ENCODE measurements at regions not wholly inside any gene's neighbourhood (a gene's known extent, or its start where the extent isn't known, plus 50 kb on each side); places are given as distances from the start of the nearest gene placed in this dataset.

DNA sequence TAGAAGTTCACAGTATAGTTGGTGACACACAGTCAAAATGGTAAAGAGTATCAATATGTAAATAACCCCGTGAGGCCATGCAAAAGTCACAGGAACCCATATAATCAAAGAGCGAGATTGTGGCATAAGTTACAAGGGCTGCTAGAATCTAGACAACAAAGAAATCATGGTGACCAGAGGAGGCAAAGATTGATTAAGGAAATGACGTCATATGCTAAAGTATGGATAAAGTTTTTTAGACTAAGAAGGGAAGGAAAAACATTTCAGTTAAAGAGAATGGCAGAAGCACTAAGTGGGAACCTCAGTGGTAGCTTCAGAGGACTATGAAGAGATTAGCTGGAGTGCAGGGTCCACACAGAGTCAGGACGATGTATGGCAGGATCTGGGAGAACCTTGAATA, 330.3 kb downstream of the NFIB start:
- Histone ChIP-seq H3K4me3 (ENCODE audit: control insufficient read depth in 2 of 3, extremely low read depth in 1 of 3, insufficient read depth in 2 of 3, low read depth in 1 of 3, low read length in 3 of 3) (no peak overlapping the region), H3K36me3 (ENCODE audit: control insufficient read depth in 2 of 2, extremely low read depth in 1 of 2, insufficient read depth in 2 of 2, low read length in 2 of 2) (no peaks in the 10 kb centered on the region), H3K9me1 (ENCODE audit: control insufficient read depth, extremely low read depth, insufficient read depth, low read length) (no peaks in the 10 kb centered on the region), H3K27me3 (ENCODE audit: control insufficient read depth, extremely low read depth, insufficient read depth, low read length) (no peaks in the 10 kb centered on the region), H3K79me2 (ENCODE audit: control insufficient read depth, insufficient read depth, low read length) (no peaks in the 10 kb centered on the region), H4K20me1 (ENCODE audit: control insufficient read depth, extremely low read depth, insufficient read depth, low read length) (no peaks in the 10 kb centered on the region), H3K9ac (ENCODE audit: control insufficient read depth, extremely low read depth, insufficient read depth, low read length) (no peak overlapping the region), H3K4me1 (ENCODE audit: control insufficient read depth, extremely low read depth, insufficient read depth, low read length) (no peaks in the 10 kb centered on the region), H3K4me2 (ENCODE audit: control insufficient read depth, extremely low read depth, insufficient read depth, low read depth, low read length) (no peak overlapping the region), H3K27ac (ENCODE audit: control insufficient read depth, insufficient read depth, low read length) (no peak overlapping the region), H2AFZ (ENCODE audit: control insufficient read depth, low read length) (no peak overlapping the region), H3K9me3 (ENCODE audit: control insufficient read depth, low read depth, low read length) (no peaks in the 10 kb centered on the region)
- no peak for TF ChIP-seq EZH2 (IDR thresholded peaks at IDR 0.05; ENCODE audit: low read length)
- TF ChIP-seq, protein P1, sequence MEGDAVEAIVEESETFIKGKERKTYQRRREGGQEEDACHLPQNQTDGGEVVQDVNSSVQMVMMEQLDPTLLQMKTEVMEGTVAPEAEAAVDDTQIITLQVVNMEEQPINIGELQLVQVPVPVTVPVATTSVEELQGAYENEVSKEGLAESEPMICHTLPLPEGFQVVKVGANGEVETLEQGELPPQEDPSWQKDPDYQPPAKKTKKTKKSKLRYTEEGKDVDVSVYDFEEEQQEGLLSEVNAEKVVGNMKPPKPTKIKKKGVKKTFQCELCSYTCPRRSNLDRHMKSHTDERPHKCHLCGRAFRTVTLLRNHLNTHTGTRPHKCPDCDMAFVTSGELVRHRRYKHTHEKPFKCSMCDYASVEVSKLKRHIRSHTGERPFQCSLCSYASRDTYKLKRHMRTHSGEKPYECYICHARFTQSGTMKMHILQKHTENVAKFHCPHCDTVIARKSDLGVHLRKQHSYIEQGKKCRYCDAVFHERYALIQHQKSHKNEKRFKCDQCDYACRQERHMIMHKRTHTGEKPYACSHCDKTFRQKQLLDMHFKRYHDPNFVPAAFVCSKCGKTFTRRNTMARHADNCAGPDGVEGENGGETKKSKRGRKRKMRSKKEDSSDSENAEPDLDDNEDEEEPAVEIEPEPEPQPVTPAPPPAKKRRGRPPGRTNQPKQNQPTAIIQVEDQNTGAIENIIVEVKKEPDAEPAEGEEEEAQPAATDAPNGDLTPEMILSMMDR (optimal IDR thresholded peaks at IDR 0.05 in 1 of 3, IDR thresholded peaks at IDR 0.05 in 1 of 3, conservative IDR thresholded peaks at IDR 0.05 in 1 of 3; ENCODE audit: extremely low read depth in 1 of 3, insufficient read depth in 2 of 3, low read length in 3 of 3): no peak
- no peak for FAIRE-seq
- dilution Hi-C loops (cut with MboI; ENCODE audit: extremely low pct_ligation_motif_present, low sequenced_read_pairs): no loop called here
- no peak for DNase-seq (ENCODE audit: low read depth, low spot score)

DNA sequence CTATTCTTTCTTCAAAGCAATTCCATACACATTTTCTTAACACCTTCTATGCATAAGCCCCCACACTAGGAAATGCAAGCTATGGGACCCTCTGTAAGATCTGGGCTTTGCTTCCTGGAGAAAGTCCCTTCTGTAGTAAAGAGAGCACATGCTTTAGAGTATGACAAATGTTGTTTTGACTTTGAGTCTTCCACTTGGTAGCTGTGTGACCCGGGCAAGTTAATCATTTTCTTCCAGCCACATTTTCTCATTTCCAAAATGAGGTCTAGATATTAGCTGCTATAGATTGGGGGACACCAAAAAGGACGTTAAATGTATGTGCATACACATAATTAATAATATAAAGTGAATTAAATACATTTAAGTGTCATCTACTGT, 334.0 kb downstream of the NFIB start:
- FAIRE-seq (no peak), DNase-seq (ENCODE audit: low read depth, low spot score) (no peak)
- no peak for TF ChIP-seq EZH2 (IDR thresholded peaks at IDR 0.05; ENCODE audit: low read length)
- TF ChIP-seq, protein P1 (optimal IDR thresholded peaks at IDR 0.05 in 1 of 3, IDR thresholded peaks at IDR 0.05 in 1 of 3, conservative IDR thresholded peaks at IDR 0.05 in 1 of 3; ENCODE audit: extremely low read depth in 1 of 3, insufficient read depth in 2 of 3, low read length in 3 of 3): no peak
- H3K79me2 ChIP-seq (ENCODE audit: control insufficient read depth, insufficient read depth, low read length): no peaks in the 10 kb centered on the region
- H3K27me3 ChIP-seq (ENCODE audit: control insufficient read depth, extremely low read depth, insufficient read depth, low read length): no peaks in the 10 kb centered on the region
- H3K9me1 ChIP-seq (ENCODE audit: control insufficient read depth, extremely low read depth, insufficient read depth, low read length): no peaks in the 10 kb centered on the region
- H3K4me1 ChIP-seq (ENCODE audit: control insufficient read depth, extremely low read depth, insufficient read depth, low read length): no peaks in the 10 kb centered on the region
- no peaks in the 10 kb centered on the region for H4K20me1 ChIP-seq (ENCODE audit: control insufficient read depth, extremely low read depth, insufficient read depth, low read length)
- no peak overlapping the region for H3K9ac ChIP-seq (ENCODE audit: control insufficient read depth, extremely low read depth, insufficient read depth, low read length)
- no peak overlapping the region for H3K4me2 ChIP-seq (ENCODE audit: control insufficient read depth, extremely low read depth, insufficient read depth, low read depth, low read length)
- dilution Hi-C loops (cut with MboI; ENCODE audit: extremely low pct_ligation_motif_present, low sequenced_read_pairs): no loop called here
- H3K9me3 ChIP-seq (ENCODE audit: control insufficient read depth, low read depth, low read length): no peaks in the 10 kb centered on the region
- no peaks in the 10 kb centered on the region for H3K36me3 ChIP-seq (ENCODE audit: control insufficient read depth in 2 of 2, extremely low read depth in 1 of 2, insufficient read depth in 2 of 2, low read length in 2 of 2)
- H3K4me3 ChIP-seq (ENCODE audit: control insufficient read depth in 2 of 3, extremely low read depth in 1 of 3, insufficient read depth in 2 of 3, low read depth in 1 of 3, low read length in 3 of 3): no peak overlapping the region
- no peak overlapping the region for H3K27ac ChIP-seq (ENCODE audit: control insufficient read depth, insufficient read depth, low read length)
- H2AFZ ChIP-seq (ENCODE audit: control insufficient read depth, low read length): no peak overlapping the region

Measured in keratinocyte (primary cell).